ENCODE measurements at regions not wholly inside any gene's neighbourhood (a gene's known extent, or its start where the extent isn't known, plus 50 kb on each side); places are given as distances from the start of the nearest gene placed in this dataset.

DNA sequence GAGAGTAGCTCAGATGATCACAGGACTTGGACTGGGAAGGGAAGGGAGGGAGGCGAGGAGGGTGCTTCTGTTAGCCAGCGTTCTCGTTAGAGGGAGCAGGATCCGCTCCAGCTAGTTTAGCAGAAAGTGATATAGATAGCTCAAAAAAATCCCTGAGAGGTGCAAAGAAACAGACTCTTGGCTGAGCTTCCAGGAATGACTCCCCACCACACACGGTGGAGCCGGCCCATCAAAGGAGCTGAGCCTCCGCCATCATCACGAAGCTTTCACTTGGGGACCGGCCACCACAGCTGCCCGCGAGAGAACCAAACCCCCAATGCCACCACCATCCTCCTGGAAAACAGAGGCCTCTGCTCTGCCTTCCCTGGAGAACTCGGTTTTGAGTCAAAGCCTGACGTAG lies 124.6 kb upstream of the BCL2L14 start:
- DNase-seq (ENCODE audit: low read depth in 2 of 2): no peak

DNA sequence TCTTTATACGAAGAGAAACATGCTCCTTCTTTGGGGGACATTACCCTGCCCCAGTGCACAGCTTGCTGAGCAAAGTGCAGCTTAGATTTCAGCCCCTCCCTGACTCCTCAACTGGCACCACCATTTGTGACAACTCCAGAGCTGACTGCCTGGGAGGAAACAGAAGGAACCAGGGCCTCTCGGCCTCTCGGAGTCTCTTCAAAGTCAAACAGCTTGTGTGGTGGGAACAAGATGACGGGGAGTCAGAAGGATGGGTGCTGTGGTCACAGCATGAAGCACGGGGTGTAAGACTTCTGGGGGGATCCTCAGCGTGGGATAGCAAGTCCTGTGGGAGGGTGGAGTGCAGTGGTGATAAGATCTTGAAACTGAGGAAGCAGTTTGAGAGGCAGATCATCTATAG lies 123.5 kb upstream of the BCL2L14 start:
- no peak for DNase-seq (ENCODE audit: low read depth in 2 of 2)

DNA sequence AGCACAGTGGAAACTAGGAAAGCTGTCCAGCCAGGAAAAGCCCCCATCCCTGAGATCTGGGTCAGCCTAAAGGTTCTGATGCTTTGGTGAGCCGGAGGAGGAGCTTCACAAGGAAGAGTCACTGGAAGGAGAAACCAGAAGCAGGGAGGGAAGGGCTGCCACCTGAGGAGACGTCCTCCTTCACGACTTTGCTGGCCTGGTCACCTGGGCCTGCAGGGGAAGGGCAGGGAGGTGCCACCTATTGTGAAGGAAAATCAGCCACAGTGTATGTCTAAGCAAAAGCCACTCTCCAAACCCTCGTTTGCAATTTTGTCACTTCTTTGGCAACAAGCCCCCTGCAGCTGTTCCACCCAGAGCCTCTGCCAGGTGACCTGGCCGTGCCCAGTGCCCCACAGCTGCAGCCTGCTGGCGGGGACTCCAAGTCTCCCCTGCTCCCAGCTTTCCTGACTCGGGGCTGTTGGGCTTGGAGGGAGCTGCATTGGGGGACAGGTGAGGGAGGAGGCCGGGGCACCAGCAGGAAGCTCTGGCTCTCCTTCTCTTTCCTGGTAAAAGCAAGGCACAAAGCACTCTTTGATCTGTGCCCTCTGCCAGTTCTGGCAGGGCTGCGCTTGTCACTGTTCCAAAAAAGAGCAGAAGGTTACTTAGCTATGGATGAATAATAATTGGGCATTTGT lies 120.9 kb upstream of the BCL2L14 start:
- DNase-seq (ENCODE audit: low read depth in 2 of 2): no peak

DNA sequence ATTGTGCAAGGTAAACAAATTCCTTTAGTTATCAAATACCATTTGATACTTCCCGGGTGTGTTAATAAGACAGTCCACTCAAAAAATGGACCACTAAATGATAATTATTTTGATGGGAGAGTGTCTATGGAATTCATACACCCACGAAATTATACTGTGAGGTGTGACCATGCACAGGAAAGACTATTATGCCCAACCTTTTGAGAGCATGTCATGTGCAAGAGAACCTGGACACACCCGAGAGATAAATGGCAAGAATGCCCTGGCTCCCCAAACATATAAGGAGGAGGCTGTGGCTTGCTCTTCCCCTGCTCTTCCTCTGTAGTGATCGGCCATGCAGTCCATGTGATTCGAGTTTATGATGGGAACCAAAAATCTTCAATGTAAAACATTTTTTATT lies 119.5 kb upstream of the BCL2L14 start:
- DNase-seq (ENCODE audit: low read depth in 2 of 2): no peak

DNA sequence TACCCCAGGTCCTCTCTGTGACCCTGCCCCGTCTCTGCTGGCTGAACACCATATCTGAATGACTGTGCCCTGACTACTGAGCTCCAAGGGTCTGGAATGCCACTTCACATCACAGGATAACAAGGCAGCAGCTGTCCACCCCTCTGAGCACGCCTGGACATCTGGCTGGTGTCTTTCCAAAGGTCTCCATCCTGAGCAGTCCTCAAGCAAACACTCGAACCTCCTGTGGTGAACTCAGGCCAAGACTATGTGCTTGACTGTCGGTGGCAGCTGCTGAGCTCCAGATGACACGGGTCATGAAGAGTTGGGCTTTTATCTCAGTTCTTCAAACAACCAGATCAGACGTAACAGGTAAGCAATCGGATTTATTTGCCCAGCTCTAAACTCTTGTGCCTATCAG lies 117.2 kb upstream of the BCL2L14 start:
- no peak for DNase-seq (ENCODE audit: low read depth in 2 of 2)

DNA sequence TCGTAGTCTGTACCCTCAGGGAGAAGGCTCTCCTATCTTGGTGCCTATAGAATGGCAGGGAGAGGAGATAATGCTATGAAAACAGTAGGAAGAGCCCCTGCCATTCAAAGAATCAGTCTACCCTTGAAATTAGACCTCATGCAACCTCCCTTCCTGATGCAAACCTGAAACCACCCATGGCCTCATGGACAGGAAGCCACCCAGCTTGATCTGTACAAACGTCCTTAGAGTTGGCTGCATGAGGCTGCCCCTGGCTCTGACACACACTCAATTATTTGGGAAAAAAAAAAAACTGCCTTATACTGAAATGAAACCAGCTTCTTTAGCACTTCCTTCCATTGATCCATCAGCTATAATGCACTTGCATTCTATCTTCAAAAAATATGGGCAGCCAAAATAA lies 116.6 kb upstream of the BCL2L14 start:
- no peak for DNase-seq (ENCODE audit: low read depth in 2 of 2)

DNA sequence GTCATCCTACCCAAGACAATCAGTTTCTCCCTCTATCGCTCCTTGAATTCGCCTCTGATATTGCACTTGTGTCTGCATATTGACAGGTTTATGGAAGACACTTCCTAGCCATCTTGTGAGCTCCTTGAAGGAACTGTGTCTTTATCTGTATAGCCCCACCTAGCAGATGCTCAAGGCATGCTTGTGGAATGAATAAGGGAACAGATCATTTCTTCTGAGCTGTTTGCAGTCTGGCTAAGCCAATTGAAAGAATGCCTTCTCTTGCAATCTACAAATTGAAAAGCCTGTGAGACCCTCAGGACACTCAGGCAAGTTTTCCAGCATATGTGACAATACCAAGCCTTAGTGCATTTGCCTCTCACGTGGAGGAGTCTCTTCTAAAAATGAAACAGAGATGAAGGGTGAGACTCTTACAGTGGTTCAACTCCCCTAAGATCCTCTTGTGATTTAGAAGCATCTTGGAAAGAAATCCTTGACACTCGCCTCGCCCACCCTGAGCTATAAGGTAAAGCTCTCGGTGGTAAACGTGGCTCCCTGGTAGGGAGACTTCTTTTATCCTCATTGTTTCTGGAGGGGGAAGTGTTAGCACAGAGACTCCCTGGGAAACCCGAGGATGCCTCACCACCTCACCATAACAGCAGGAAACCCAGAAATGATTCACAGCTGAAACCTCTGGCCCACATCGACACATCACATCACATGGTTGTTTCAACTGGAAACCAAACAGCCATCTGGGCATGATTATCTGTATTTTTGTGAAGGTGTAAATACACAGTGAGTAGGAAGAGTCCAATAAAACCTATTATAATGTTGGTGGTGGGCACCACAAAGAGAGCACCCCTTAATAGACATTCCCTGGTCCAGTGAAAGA lies 112.3 kb upstream of the BCL2L14 start:
- peak; percentile 14 to 35 for DNase-seq (ENCODE audit: low read depth in 2 of 2)

DNA sequence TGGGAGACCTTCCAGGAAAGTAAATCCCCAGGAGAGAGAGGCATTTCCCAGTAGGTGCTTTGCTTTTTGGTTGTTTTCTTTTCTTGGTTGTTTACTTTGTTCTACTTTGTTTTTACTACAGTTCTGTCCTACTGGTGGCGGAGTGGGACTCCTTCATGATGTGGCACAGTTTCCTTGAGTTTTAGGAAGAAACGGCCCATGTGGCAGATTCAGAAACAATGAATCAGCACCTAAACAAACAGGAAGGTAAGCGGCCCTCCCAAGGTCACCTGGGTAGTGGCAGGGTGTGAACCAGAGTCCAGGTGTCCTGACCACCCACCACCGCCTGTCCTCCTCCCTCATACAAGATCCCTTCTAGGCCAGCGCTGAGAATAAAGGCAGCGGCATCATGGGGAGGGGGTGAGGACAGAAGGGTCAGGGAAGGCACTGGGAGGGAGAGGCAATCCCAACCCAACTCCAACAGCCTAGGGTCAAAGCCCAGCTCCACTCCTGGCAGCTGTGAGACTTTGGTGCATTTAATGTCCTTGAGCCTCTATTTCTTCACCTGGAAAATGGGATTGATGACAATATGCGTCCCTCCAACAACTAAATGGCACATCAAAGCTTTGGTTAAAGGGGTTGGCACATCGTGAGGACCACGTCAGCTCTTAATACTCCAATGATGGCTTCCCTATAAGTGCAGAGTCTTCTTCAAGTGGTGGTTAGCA lies 111.5 kb upstream of the BCL2L14 start:
- DNase-seq (ENCODE audit: low read depth in 2 of 2): no peak

DNA sequence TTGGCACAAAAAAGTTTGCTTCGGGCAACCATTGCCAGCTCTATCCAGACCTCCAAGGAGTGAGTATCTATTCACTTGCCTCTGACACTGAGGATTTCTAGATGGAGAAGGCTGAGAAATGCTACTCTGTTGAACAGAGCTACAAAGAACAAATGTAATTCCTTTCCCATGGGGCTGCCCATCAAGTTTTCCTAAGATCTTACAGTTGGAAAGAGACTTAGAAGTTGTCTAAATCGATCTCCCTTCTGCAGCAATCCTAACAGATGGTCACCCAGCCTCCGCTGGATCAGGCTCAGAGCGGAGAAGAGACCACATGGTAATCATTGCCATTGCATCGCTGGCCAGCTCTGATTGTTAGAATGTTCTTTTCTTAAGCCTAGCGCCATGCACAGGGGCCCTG lies 110.1 kb upstream of the BCL2L14 start:
- no peak for DNase-seq (ENCODE audit: low read depth in 2 of 2)

DNA sequence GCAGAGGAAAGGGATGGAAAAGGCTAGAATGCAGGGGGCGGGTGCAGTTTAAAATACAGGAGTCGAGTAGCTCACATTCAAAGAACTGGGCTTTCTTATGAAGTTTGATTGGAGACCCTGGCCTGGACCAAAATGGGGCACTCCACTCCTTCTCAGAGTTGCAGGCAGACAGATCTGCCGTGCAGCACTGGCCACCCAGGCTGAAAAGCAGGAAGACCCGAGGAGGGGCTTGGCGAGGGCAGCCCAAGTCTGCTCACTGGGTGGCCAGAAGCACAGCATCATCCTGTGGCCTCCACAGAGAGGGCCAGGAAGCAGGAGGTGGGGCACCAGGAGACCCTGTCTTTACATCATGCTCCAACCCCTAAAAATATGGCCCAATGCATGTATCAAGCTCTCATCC lies 109.1 kb upstream of the BCL2L14 start:
- no peak for DNase-seq (ENCODE audit: low read depth in 2 of 2)

DNA sequence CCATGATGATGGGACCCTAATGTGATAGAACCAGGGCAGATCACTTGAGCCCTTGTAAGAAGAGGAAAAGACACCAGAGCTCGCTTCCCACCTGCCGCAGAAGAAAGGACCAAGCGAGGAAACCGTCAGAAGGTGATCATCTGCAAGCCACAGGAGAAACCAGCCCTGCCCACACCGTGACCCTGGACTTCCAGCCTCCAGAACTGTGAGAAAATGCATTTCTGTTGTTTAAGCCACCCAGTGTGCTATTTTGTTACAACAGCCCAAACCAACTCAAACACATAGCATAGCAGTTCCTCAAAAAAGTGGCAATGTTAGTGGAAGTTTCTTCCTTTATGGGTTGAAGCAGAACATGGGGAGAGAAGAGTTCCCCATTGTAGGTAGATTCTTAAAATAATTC lies 107.9 kb upstream of the BCL2L14 start:
- DNase-seq (ENCODE audit: low read depth in 2 of 2): no peak

DNA sequence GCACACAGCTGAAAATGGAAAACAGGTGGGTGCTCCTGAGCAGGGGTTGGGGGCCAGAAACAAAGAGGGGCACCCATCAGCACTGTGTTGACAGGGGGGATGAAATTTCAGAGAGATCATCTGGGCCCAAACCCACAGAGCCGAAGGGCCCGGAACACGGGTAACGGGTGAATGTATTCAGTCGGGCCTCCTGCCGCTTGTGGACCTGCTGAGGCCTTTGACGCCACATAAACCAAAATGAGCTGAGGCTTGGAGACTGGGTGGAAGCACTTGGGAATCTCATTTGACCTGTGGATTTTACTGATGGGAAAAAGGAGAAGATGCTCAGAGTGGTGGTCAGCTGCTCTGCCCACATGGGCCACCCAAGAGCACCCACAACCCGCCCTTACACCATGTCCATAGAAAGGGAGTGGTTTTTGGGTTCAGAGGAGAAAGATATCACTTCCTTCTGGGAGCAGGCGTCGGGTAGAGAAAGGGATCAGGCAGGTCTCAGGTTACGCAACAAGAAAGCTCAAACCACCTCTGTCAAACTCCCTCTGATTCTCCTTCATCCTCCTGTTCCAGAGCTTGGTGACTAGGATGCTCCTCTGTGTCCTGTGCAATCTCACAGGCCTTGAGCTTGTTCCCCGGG lies 106.8 kb upstream of the BCL2L14 start:
- DNase-seq (ENCODE audit: low read depth in 2 of 2): no peak

DNA sequence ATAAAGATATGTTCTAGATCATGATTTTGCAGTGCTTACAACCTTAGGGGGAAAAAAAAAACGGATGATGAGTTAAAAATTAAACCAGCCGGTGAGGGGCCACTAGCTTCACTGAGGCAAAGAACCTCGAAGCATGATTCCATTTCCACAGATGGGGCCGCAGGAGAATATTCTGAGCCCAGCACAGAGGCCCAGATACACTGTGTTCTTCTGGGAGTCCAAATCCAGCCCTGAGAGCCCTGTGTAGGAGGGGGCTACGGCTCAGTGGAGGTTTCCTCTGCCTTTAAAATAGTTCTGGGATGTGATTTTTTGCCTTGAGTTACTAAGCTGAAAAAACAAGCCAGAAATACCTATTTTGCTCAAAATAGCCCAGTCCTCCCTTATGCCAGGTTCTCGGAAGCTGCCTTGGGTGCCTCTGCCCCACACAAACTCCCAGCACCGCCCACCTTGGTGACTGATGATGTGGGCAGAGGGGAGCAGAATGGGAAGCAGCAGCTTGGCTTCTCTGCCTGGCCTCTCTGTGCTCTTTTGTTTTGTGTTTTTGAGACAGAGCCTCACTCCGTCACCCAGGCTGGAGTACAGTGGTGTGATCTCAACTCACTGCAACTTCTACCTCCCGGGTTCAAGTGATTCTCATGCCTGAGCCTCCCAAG lies 105.4 kb upstream of the BCL2L14 start:
- DNase-seq (ENCODE audit: low read depth in 2 of 2): no peak

DNA sequence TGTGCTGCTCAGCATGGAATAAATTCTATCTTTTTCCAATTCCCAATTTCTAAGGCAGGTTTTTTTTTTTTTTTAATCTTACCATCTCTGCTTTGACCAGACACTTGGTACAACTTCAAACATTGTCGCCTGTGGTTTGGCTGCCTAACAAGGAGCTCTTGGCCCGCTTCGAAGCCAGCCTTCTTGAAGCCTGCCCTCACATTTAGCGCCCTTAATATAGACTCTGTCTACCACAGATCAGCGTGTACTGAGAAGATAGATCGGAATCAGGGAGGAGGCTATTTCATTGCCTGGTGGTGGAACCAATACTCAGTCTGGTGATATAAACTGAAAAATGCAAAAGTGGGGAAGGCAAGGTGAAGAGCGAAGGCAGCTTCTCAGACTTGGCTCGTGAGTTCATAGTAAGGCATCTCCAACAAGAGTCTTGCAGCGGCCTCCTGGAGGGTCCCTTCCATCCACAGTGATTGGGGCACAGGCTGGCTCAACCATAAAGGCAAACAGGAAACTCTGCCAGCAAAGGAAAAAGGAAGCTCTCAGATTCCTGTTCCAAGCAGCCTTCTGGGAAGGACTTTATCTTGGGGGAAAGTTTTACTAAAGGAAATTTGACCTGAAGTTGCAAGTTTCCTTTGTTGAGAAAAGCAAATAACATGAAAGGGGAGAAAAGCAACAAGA lies 103.2 kb upstream of the BCL2L14 start:
- DNase-seq (ENCODE audit: low read depth in 2 of 2): no peak

DNA sequence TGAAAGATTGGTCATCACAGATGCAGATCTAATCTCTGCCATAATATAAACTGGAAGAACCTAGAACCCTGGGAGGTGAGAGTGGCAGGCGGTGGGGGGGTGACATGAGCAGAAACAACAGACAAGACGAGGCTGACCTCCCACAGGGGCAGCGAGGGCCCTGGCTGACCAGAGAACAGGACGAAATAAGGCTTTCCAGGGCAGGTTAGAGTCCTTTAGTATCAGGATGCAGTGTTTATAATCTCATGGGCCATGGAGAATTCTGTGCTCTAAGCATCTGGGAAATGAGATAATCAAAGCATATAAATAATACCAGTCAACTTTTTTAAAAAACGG lies 102.7 kb upstream of the BCL2L14 start:
- DNase-seq (ENCODE audit: low read depth in 2 of 2): no peak

DNA sequence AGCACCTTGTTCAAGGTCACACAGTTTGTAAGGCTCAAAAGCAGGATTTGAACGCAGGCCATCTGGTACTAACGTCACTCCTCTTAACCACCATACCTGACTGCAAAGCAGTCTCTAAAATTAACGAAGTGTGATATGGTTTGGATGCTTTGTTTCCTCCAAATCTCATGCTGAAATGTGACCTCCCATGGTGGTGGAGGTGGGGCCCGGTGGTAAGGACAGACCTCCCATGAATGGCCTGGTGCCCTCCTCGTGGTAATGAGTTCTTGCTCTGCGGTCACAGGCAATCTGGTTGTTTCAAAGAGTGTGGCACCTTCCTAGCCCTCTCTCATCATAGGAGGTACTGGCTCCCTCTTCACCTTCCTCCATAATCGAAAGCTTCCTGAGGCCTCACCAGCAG lies 102.2 kb upstream of the BCL2L14 start:
- DNase-seq (ENCODE audit: low read depth in 2 of 2): no peak

DNA sequence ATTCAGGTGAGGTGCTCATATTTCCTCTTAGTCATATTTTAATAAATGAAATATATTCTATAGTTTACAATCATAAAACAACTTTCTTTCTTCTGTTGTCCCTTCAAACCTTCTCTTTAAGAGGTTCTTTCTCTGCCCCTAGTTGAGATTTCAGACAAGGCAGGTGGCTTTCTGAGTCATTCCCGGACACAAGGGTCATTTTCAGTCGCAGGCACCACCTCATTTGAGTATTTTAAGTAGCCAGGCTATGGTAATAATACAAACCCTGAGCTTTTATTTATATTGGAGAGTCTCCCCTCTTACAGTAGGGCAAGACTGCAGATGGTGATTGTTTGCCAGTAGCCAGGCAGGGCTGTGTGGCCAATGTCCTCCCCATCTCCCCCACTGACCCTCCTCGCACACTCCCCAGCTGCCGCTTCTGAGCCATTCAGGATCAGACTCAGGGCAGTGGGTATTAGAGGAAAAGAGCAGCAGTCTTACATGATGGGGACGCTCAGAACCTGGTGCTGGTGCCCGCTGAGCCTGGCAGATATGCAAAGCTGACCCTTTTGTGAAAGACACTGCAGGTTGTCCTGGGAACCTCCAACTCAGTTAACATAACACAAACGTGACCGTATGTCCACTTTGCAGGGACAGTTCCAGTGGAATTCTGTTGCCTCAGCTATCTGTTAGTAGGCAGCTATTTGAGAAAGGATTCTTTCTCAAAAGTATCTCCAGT lies 101.1 kb upstream of the BCL2L14 start:
- DNase-seq (ENCODE audit: low read depth in 2 of 2): no peak

DNA sequence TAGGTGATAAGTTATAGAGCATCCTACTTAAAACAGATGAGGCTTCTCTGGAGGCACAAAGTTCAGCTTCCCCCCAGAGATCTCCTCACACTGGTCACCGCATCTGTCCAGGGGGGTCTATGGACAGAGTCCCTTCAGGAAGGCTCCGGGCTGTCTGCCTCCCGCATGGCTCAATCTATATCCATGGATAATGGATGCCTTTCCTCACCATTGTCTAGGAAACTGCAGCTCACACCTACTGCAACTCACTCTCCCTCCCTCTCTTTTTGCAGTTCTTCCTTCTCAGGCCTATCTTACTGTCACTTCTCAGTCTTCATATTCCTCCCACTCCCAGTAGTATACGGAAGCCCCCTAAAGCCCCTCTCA lies 100.6 kb upstream of the BCL2L14 start:
- no peak for DNase-seq (ENCODE audit: low read depth in 2 of 2)

DNA sequence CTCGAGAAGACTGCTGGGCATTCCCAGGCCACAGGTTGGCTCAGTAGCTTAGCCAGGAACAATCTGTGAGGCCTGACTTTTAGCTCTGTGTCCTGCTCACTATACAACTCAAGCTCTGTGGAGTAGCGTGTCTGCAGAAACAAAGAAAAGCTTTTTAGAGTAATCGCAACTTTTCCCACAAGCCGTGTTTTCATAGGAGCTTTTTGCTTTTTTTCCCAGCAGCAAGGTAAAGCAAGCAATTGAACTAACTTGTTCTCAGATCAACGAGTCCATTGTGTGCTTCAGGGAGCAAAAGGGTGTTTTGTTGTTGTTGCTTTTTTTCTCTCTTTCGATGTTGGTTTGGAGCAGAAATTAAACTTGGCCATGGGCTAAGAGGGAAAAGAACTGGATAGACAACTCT lies 97.3 kb upstream of the BCL2L14 start:
- DNase-seq (ENCODE audit: low read depth in 2 of 2): no peak

DNA sequence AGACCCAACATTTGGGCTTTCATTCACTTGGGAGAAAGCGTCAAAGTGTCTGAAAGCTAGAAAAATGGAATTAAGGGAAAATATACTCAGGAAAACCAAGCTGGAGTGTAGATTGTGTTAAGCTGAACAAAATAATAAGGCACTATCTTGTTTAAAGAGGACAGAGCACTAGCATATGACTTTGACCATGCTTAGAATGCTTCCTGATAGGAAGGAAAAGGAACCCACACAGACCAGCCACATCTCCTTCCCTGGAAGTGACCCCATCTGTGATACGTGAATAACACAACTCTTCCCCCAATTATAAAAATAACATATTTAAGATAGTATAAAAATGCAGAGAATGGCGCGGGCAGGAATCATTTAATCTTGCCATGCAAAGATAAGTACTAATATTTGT lies 94.7 kb upstream of the BCL2L14 start:
- no peak for DNase-seq (ENCODE audit: low read depth in 2 of 2)

Measured in stimulated activated CD8-positive, alpha-beta memory T cell treated with anti-CD3 and anti-CD28 coated beads, Interleukin-2, amount 100 ng/mL, for 48 hours (primary cell).